ENCODE measurements at regions not wholly inside any gene's neighbourhood (a gene's known extent, or its start where the extent isn't known, plus 50 kb on each side); places are given as distances from the start of the nearest gene placed in this dataset.

DNA sequence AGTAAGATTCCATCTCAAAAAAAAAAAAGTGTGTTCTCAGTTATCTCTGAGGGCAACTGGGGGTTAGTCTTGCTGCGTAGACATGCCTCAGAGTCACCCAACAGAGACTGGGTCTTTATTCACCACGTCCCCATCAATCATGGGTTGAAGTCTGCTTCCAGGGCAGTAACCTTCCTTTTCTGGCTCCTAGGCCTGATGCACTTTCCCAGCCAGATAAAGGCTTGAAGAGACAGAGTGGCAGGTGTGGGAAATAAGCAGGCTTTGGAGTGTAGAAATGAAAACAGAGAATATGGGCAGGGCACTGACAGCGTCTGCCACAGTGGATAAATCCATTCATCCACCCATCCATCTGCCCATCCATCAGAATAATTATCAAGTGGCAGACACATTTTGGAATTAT is 134.1 kb upstream of the LGALSL start:
- DNase-seq, result no peak
- no peaks in the 10 kb centered on the region for H3K36me3 ChIP-seq
- TF ChIP-seq, protein P1, sequence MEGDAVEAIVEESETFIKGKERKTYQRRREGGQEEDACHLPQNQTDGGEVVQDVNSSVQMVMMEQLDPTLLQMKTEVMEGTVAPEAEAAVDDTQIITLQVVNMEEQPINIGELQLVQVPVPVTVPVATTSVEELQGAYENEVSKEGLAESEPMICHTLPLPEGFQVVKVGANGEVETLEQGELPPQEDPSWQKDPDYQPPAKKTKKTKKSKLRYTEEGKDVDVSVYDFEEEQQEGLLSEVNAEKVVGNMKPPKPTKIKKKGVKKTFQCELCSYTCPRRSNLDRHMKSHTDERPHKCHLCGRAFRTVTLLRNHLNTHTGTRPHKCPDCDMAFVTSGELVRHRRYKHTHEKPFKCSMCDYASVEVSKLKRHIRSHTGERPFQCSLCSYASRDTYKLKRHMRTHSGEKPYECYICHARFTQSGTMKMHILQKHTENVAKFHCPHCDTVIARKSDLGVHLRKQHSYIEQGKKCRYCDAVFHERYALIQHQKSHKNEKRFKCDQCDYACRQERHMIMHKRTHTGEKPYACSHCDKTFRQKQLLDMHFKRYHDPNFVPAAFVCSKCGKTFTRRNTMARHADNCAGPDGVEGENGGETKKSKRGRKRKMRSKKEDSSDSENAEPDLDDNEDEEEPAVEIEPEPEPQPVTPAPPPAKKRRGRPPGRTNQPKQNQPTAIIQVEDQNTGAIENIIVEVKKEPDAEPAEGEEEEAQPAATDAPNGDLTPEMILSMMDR (IDR thresholded peaks at IDR 0.05), result no peak
- H3K27me3 ChIP-seq, result no peaks in the 10 kb centered on the region
- intact Hi-C loops (cut with DNase I; ENCODE audit: low total_unique reads), result loop anchor here (10.0 kb wide), 1 partner anchor 175 kb away; the partner anchor contains the start of gene PELI1
- no peaks in the 10 kb centered on the region for H3K9me3 ChIP-seq
- H3K27ac ChIP-seq, result no peak overlapping the region
- H3K4me1 ChIP-seq, result no peaks in the 10 kb centered on the region
- H3K4me3 ChIP-seq, result no peak overlapping the region

DNA sequence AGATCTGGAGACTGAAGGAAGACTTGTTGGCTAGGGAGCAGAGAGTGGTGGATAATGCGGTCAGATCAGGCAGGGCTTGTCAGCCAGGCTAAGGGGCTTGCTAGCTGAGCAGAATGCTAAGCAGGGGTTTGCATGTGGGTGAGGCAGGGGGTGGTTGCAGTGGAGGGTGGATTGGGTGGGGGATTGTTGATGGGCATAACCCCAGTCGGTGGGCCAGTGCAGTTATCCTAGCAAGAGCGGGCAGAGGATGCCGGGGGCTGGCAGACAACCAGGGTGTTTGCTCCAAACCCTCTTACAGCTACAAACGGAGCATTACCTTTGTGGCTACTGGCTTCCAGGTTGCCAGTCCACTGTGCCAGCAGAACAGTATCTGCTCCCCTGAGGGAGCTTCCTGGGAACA is 131.5 kb upstream of the LGALSL start:
- Histone ChIP-seq H3K9me3 (no peaks in the 10 kb centered on the region), H3K4me3 (no peak overlapping the region), H3K4me1 (peaks cover 0 to 3% (median 1%) of the 10 kb centered on the region in 4 donors), H3K27ac (no peak overlapping the region), H3K36me3 (no peaks in the 10 kb centered on the region), H3K27me3 (no peaks in the 10 kb centered on the region)
- intact Hi-C loops (cut with DNase I; ENCODE audit: low total_unique reads), result no loop called here
- TF ChIP-seq, protein P1 (IDR thresholded peaks at IDR 0.05), result no peak
- no peak for DNase-seq

DNA sequence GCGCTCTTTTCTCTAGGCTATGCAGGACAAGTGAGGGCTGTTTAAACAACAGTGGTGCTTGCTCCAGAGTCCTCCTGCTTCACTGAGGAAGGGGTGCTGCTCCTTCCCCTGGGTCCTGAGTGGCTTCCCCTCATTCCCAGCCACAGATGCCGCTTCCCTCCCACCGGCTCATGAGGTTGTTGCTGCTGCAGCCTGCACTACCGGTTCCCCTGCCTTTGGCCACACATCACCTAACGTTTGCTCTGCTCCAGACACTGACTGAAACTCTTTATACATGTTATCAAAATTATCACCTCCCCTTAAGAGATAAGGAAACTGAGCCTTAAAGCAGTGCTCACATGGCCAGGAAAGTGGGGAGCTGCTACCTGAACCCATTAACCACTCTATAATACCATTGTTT is 130.8 kb upstream of the LGALSL start:
- intact Hi-C loops (cut with DNase I; ENCODE audit: low total_unique reads), result no loop called here
- Histone ChIP-seq H3K4me1 (peaks cover 0 to 11% (median 9%) of the 10 kb centered on the region in 4 donors), H3K36me3 (no peaks in the 10 kb centered on the region), H3K4me3 (no peak overlapping the region), H3K27me3 (no peaks in the 10 kb centered on the region), H3K9me3 (no peaks in the 10 kb centered on the region), H3K27ac (no peak overlapping the region)
- DNase-seq, result no peak
- TF ChIP-seq, protein P1 (IDR thresholded peaks at IDR 0.05), result no peak

DNA sequence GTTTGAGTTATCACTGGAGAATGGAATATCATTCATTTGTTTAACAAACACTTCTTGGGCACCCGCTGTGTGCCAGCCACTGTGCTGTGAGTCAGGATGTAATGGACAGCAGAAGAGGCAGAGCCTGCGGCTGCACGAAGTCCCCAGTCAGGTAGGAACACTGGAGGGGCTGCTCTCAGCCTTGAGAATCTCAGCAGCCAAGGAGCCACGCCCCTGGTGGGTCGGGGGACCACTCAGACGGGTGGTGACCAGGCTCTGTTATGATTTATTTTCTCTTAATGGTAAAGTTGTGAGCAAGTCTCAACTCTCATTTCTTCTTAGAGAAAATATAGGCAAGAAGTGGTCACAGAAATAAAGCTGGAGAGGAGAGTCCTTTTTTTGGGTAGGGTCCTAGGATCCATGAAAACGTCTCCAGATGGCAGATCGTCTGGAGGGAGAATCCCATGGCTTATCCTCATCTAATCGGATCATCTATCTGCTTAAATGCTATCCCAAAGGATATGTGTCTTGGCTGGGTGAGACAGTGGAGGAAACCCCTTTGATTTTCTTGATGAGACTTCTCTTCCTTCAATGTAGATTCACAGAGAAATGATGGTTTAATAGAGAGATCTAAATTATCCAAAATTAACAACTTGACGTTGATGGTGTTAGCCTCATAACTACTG is 129.1 kb upstream of the LGALSL start:
- Histone ChIP-seq H3K4me3 (no peak overlapping the region), H3K27me3 (no peaks in the 10 kb centered on the region), H3K4me1 (peaks cover 0 to 22% (median 21%) of the 10 kb centered on the region in 4 donors), H3K27ac (no peak overlapping the region), H3K36me3 (no peaks in the 10 kb centered on the region), H3K9me3 (no peaks in the 10 kb centered on the region)
- DNase-seq, result no peak
- TF ChIP-seq, protein P1 (IDR thresholded peaks at IDR 0.05), result no peak
- intact Hi-C loops (cut with DNase I; ENCODE audit: low total_unique reads), result loop anchor here (5.0 kb wide), 1 partner anchor 273 kb away; no protein-coding TSS in a partner anchor

DNA sequence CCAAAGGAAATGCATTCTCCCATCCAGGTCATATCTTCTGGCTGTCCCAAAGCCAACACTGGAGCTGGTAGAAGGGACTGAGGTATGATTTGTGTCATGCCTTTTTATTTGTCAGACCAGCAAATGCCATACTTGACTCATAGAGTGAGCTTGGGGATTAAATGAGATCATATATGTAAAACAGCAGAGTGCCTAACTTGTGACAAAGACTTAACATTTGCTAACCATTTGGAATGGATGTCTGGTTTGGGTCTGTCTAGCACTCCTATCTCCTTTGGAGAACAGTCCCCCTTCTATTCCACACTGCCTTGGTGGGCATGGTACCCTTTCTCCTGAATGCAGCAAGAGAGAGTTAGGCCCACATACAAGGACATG is 128.5 kb upstream of the LGALSL start:
- no peak for DNase-seq
- Histone ChIP-seq H3K9me3 (no peaks in the 10 kb centered on the region), H3K36me3 (no peaks in the 10 kb centered on the region), H3K27ac (no peak overlapping the region), H3K4me1 (peaks cover 0 to 28% (median 27%) of the 10 kb centered on the region in 4 donors), H3K4me3 (no peak overlapping the region), H3K27me3 (no peaks in the 10 kb centered on the region)
- TF ChIP-seq, protein P1 (IDR thresholded peaks at IDR 0.05), result no peak
- intact Hi-C loops (cut with DNase I; ENCODE audit: low total_unique reads), result loop anchor here (5.0 kb wide), 1 partner anchor 273 kb away; no protein-coding TSS in a partner anchor
